Umbilical cord (tissue), 1 donor: ENCODE measurements at regions not wholly inside any gene's neighbourhood (a gene's known extent, or its start where the extent isn't known, plus 50 kb on each side); places are given as distances from the start of the nearest gene placed in this dataset.
"Not testable (repeated sequence)": the region's sequence is repeated elsewhere in the genome, so short reads cannot be mapped to it uniquely, and the experiment has no call there.

Source experiments
- DNase-seq: peaks from one replicate; pipeline ENCODE4 v3.0.0-alpha.2; 2015; ENCODE audit warnings: low spot score

GRCh38 chr14:106648874-106649273 lies 1122.5 kb downstream of the TMEM121 start:
- not testable (repeated sequence) for DNase-seq

DNA sequence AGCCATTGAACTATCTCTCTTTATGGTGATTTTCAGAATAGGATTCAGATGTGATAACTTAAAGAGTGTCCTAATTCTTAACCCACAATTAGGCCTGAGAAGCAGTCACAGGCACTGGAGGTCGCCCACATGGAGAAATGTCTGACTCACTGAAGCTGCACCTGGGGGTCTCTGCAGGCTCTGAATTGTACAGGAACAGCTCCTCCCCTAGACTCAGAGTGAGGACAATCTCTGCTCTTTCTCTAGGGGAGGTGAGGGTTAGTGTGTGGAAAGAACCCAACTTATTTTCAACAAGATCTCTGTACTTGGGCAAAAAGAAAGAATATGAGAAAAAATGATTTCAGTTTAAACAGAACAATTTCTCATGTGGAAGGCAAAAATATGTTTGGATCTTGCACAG lies 1124.6 kb downstream of the TMEM121 start:
- no peak for DNase-seq

GRCh38 chr14:106652494-106652893 lies 1126.1 kb downstream of the TMEM121 start:
- DNase-seq = no peak

DNA sequence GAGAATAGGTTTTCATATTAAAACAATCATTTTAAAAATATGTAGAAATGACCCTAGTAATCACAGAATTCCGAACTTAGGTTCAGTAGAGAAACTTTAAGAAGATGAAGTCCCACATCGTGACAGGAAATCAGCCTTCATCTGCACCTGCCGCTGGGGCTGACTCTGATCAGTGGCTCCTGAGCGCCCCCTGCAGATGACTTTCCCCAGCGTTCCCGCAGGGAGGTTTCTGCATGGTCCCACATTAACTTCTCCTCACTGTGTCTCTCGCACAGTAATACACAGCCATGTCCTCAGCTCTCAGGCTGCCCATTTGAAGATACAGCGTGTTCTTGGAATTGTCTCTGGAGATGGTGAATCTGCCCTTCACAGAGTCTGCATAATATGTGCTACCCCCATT lies 1131.1 kb downstream of the TMEM121 start:
- DNase-seq = no peak

DNA sequence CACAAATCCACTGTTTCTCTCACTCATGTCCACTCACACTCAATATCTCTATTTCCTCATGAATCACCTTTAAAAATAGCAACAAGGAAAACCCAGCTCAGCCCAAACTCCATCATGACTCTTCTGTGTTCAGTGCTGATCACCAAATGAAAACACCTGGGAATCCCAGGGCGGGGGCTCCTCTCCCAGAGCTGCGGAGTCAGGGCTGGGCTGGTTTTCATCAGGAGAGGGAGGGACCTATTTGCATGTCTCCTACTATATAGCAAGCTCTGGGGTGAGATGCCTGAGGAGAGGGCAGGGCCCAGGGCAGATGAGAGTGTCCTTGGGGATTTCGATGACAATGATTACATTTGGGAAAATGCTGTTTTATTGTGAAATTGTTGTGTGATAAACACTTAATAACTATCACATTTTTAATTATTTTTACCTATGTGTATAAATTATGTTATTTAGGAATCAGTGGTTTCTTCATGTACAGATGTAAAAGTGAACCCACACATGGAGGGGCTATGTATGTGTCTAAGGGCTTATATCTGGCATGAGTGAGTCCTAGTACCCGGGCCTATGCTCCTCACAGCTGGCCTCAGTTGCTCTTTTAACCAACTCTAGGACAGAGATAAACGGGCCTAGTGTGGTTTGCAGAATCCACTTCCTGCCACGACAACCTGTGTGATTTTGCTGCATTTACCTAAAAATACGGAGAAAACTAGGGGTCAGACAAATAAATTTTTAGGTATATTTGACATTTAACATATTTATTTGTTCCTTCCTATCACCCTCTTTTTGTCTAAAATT lies 1131.9 kb downstream of the TMEM121 start:
- DNase-seq = not testable (repeated sequence)

- not testable (repeated sequence) for DNase-seq
Observed at GRCh38 chr14:106661561-106661960, 1135.2 kb downstream of the TMEM121 start.

- no peak for DNase-seq
Observed at GRCh38 chr14:106662936-106663550, 1136.7 kb downstream of the TMEM121 start.

DNA sequence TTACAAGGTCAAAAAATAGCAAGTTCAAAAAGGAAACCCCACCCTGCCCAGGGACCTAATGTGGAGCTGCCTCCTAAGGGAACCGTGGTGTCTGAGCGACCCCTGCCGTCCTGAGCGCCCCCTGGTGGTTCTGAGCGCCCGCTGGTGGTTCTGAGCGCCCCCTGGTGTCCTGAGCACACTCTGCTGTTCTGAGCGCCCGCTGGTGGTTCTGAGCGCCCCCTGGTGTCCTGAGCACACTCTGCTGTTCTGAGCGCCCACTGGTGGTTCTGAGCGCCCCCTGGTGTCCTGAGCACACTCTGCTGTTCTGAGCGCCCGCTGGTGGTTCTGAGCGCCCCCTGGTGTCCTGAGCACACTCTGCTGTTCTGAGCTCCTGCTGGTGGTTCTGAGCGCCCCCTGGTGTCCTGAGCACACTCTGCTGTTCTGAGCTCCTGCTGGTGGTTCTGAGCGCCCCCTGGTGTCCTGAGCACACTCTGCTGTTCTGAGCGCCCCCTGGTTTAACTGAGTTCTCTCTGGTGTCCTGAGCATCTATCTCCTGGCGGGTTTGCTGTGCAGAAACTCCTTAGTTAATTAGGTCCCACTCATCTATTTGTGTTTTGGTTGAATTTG lies 1137.5 kb downstream of the TMEM121 start:
- not testable (repeated sequence) for DNase-seq

DNA sequence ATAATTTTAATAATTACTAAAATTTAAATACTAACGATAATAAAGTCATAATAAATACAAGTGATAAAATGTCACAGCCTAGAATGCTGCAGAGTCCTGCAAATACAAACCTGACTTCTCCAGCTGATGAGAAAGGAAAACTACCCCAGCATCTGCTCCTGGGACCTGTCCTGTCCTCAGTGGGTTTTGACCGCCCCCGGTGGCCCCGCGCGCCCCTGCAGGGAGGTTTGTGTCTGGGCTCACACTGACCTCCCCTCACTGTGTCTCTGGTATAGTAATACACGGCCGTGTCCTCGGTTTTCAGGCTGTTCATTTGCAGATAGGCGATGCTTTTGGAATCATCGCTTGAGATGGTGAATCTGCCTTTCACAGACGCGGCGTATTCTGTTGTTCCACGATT lies 1139.4 kb downstream of the TMEM121 start:
- no peak for DNase-seq

DNA sequence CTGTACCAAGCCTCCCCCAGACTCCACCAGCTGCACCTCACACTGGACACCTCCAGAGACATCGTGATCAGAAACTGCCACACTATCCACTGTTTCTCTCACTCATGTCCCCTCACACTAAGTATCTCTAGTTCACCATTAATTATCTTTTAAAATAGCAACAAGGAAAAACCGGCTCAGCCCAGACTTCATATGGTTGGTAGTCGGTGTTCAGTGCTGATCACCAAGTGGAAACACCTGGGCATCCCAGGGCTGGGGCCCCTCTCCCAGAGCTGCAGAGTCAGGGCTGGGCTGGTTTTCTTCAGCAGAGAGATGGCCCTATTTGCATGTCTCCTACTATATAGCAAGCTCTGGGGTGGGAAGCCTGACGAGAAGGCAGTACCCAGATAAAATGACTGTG lies 1140.0 kb downstream of the TMEM121 start:
- DNase-seq = no peak

DNA sequence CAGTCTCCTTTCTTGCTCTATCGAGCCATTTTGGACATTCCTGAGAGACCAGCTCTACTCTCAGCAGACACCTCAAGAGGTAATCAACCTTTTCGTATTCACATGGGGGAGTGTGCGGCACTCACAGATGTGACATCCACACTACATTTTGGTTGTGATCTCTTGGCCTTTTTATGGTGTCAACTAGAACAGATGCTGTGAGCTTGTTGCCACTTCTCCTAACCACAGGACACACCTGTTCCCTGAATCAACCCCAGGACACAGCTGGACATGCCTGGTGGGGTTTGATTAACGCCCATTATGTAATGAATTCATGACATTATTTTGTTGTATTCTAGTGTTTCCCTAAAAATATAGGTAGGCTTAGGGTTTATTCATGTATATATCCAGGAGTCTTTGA lies 1143.6 kb downstream of the TMEM121 start:
- no peak for DNase-seq

- not testable (repeated sequence) for DNase-seq
Observed at GRCh38 chr14:106674093-106674492, 1147.7 kb downstream of the TMEM121 start.

GRCh38 chr14:106674509-106675125 lies 1148.2 kb downstream of the TMEM121 start:
- DNase-seq = not testable (repeated sequence)

GRCh38 chr14:106675716-106676115 lies 1149.3 kb downstream of the TMEM121 start:
- not testable (repeated sequence) for DNase-seq

DNA sequence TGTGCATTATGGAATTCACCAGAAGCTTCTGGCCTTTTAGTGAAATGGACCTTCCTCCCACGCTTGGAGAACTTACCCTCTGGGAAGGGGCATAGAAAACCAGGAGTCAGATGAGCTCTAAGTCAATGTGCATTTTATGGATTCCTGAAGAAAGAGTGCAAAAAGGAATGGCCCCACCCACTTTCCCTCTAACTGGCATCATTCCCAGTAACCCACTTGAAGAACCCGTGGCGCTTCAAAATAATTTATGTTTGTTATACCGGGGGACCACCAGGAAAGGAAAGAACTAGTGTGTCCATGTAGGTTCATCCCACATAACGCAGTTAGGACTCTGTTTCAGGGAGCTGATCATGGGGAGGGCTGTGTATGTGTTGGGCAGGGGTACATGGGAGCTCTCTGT lies 1153.4 kb downstream of the TMEM121 start:
- DNase-seq = no peak

DNA sequence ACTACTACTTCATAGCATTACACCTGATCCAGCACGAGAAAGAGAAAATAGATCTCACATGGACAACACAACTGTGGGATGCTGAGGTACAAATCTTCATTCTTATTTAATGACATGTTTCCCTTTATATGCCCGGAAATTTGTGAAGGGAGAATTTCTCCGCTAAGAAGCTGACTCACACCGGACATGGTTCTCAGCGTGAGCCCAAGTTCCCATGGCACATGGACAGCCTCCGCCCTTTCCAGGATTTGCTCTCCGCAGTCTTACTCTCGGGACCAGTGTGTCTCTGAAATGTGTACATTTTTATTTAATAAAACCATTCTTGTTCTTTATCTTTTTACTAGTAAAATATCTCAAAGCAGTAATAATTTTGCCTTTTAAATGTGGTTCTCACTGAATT lies 1154.8 kb downstream of the TMEM121 start:
- DNase-seq = no peak

- DNase-seq = no peak
Observed at GRCh38 chr14:106681568-106681967, 1155.2 kb downstream of the TMEM121 start.

DNA sequence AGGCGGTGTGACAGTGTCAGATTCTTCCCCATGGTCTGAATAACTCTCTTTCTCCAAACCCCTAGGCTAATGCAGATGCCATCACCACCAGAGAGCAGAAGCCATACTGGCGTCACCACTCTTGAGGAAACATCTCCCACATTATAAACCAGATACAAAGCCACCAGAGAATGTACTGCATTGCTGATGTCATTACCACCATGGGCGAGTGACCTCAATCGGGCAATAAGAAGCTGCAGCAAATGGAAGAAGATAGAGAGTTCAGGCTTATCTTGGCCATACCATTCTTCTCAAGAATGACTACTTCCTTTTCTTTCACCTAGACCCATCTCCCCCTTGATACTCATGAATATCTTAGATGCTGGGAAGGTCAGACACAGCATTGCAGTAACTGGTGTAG lies 1157.2 kb downstream of the TMEM121 start:
- no peak for DNase-seq

DNA sequence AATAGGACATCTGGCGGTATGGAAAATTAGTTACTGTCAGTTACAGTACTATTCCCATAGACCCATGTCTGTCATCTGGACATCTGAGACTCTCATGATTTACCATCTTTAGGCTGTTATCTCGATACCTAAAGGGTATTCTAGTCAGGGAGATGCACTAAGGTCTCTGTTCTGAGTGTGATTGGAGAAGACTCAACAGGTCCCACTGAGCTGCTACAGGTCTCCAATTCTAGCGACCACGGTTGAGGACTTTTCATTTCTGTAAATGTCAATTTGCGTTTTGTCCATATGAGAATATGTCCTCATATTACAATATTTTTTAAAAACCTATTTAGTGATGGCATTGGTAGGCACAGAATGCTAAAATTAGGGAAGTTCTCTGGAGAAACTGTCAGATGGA lies 1160.2 kb downstream of the TMEM121 start:
- DNase-seq = no peak

- no peak for DNase-seq
Observed at GRCh38 chr14:106690333-106690891, 1164.0 kb downstream of the TMEM121 start.

DNA sequence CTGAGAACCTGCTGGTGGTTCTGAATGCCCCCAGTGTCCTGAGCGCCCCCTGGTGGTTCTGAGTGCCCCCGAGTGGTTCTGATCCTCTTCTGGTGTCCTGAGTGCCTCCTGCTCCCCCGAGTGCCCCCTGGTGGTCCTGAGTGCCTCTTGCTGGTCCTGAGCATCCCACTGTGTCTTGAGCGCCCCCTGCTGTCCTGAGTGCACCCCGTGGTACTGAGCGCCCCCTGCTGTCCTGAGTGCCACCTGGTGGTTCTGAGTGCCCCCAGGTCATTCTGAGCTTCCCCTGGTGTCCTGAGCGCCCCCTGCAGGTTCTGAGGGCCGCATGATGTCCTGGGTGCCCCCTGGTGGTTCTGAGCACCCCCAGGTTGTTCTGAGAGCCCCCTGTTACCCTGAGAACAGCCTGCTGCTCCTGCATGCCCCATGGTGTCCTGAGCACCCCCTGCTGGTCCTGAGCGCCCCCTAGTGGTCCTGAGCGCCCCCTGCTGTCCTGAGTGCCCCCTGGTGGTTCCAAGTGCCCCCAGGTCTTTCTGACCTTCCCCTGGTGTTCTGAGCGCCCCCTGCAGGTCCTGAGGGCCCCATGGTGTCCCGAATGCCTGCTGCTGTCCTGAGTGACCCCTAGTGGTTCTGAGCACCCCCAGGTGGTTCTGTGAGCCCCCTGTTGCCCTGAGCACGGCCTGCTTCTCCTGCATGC lies 1165.4 kb downstream of the TMEM121 start:
- no peak for DNase-seq
